SKM-1 treated with dmso at 0.1 percent for 144 hours (cell line): ENCODE measurements at regions not wholly inside any gene's neighbourhood (a gene's known extent, or its start where the extent isn't known, plus 50 kb on each side); places are given as distances from the start of the nearest gene placed in this dataset.

ENCODE experiments used
- DNase-seq: peaks from one replicate; lab custom pipeline; 2025; ENCODE audit not compliant: unreplicated experiment; lab: John Stamatoyannopoulos, UW

DNA sequence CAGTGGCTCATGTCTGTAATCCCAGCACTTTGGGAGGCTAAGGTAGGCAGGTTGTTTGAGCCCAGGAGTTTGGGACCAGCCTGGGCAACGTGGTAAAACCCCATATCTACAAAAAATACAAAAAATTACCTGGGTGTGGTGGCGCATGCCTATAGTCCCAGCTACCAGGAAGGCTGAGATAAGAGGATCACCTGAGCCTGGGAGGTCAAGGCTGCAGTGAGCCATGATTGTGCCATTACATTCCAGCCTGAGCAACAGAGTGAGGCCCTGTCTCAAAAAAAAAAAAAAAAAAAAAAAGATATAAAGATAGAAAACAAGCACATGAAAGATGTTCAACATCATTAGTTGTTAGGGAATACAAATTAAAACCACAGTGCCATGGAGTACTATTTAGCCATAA lies 65.3 kb upstream of the UGP2 start:
- no peak for DNase-seq

DNA sequence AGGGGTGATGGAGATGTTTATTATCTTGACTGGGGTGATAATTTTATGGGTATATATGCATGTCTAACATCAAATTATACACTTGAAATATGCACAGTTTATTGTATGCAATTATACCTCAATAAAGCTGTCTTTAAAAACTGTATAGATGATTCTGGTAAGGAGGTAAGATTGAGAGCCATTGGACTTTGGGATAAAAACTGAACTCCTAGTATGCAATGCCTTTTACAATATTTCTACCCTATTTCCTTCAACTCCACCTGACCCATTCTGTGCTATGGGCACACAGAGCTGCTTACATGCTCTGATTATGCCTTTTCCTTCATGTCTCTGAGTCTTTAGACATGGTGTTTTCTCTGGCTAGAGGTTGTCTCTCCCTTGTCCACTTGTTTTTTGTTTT lies 63.9 kb upstream of the UGP2 start:
- DNase-seq, result no peak

GRCh38 chr2:63778391-63778790 lies 63.3 kb upstream of the UGP2 start:
- DNase-seq, result no peak

GRCh38 chr2:63780518-63781155 lies 61.1 kb upstream of the UGP2 start:
- DNase-seq, result no peak

GRCh38 chr2:63784461-63784860 lies 57.2 kb upstream of the UGP2 start:
- no peak for DNase-seq

GRCh38 chr2:63785096-63785495 lies 56.6 kb upstream of the UGP2 start:
- DNase-seq, result no peak

DNA sequence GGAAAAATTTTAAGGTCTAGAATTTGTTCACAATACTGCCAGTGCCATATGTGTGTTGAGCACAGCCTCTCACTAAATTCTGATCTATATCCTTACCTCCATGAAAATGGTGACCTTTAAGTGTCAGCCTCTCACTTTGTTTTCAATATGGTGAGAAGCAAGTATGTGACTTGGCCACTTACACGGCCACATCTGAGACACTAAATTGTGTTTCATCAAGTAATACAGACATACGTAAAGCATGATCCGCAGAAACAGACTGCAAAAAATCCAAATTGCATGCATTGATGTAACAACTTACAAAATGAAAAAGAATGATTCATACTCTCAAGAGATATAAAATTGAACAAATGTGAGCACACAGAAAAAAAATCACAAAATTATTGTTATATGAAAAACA lies 55.2 kb upstream of the UGP2 start:
- DNase-seq, result no peak

- no peak for DNase-seq
Measured at GRCh38 chr2:63788071-63788470, 53.6 kb upstream of the UGP2 start.

DNA sequence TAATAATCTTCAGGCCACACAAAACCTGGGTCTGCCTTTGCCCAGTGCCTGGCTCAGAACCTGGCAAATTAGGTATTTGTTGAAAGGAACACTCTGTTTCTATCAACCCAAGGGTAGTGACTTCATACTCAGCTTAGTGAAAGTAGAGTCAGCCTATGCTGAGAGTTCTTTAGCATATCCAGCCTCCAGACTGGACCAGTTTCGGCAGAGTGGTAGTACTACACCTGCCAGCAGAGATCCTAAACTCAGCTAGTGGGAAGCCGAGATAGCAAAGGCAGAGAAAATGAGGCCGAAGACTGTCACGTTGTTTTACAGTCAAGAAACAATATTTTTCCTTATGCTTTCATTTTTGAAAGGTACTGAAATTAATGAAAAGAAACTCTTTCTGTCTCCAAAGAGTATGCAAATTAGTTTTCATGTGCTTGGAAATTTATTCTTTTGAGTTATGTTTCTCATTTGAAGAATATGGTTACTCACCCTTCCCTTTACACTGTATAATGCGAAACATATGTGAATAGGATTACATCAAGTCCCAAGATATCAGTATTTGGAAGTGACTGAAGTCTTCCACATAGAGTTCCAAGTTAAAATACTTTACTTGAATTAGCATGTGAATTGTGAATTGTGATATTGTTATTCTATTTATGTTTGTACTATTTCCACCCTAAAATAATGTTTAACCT lies 52.2 kb upstream of the UGP2 start:
- no peak for DNase-seq

DNA sequence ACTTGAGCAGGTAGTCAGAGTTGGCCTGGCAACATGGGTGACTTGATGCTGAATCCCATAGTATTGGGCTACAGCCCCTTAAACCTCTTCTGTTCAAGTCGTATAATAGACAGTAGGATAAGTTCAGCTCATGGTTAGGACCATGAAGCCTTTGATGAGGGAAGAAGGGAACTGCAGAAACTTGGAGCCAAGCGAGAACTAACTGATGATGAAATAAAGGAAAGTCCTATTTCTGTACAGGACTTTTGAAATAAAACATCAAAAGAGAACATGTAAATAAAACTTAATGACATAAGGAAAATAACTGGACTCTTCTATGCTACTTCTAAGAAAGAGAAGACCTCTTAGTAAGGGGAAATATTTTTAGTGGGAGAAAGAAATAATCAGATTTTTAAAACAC lies 51.2 kb upstream of the UGP2 start:
- DNase-seq, result no peak

DNA sequence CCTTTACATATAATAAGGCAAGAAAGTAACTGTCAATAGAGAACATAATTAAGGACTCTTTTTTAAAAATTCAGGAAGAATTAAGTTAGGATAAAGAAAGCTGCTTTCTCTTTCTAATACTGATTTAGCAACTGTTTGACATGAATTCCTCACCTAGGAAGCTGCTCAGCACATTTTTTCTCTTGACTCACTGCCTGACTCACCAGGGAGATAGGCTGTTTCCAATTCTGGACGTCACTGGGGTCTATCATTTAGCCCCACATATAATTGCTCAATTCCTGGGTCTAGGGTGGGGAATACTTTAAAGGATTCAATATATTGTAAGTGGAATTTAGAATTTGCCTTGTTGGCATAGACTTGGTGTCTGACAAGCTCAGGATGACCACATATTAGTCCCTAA lies 50.8 kb upstream of the UGP2 start:
- no peak for DNase-seq

GRCh38 chr2:63791387-63791786 lies 50.3 kb upstream of the UGP2 start:
- DNase-seq, result no peak
